GM12872 (cell line): ENCODE measurements at regions not wholly inside any gene's neighbourhood (a gene's known extent, or its start where the extent isn't known, plus 50 kb on each side); places are given as distances from the start of the nearest gene placed in this dataset.

ENCODE experiments used
- CTCF ChIP-seq: IDR thresholded peaks from 3 replicates; pipeline ENCODE4 v1.5.1; 2011; ENCODE audit warnings: low read depth, mild to moderate bottlenecking, low read length, moderate library complexity; ENCODE audit not compliant: insufficient read depth

- TF ChIP-seq CTCF: no peak
Measured at GRCh38 chr4:66000510-66001117, 330.3 kb upstream of the EPHA5 start.

DNA sequence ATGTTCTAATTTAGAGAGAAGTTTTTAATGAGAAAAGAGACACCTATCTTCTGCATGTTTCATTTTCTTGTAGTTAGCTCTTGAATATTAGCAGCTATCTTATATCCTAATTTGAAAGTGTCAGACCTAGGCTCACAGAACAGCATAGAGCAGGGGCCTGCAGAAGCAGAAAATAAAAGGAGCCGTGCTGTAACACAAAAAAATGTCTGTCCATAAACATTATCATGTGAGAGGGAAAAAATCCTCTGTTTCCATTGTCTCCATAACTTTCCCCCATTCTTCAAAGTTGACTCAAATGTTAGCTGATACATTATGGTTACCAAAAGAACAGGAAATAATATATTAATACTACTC is 329.2 kb upstream of the EPHA5 start:
- no peak for TF ChIP-seq CTCF

- no peak for TF ChIP-seq CTCF
Measured at GRCh38 chr4:65983061-65983460, 312.8 kb upstream of the EPHA5 start.

DNA sequence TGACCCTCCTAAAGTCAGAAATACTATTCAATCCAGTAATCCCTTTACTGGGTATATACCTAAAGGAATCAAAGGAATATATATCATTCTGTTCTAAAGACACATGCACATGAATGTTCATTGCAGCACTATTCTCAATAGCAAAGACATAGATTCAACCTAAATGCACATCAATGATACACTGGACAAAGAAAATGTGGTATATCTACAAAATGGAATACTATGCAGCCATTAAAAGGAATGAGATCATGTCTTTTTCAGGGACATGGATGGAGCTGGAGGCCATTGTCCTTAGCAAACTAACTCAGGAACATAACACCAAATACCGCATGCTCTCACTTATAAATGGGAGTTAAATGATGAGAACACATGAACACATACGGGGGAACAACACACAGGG is 306.0 kb upstream of the EPHA5 start:
- TF ChIP-seq CTCF: no peak

GRCh38 chr4:65973186-65973585 is 302.9 kb upstream of the EPHA5 start:
- no peak for TF ChIP-seq CTCF

DNA sequence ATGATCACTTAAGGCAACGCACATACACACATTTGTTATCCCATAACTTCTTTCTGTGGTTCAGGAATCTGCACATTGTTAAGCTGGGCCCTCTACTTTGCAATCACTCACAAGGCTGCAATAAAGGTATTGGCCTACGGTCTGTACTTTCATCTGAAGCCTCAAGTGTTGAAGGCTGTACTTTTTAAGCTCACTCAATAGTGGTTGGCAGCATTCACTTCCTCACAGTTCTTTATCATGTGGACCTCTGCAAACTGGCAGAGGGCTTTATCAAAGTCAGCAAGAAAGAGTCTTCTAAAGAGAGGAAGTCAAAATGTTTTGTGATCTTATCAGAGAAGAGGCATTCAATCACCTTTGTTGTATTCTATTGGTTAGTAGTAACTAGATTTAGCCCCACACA is 301.4 kb upstream of the EPHA5 start:
- no peak for TF ChIP-seq CTCF

- no peak for TF ChIP-seq CTCF
Measured at GRCh38 chr4:65968831-65969558, 298.7 kb upstream of the EPHA5 start.

- no peak for TF ChIP-seq CTCF
Measured at GRCh38 chr4:65960751-65961150, 290.5 kb upstream of the EPHA5 start.
